ENCODE measurements at regions not wholly inside any gene's neighbourhood (a gene's known extent, or its start where the extent isn't known, plus 50 kb on each side); places are given as distances from the start of the nearest gene placed in this dataset.

DNA sequence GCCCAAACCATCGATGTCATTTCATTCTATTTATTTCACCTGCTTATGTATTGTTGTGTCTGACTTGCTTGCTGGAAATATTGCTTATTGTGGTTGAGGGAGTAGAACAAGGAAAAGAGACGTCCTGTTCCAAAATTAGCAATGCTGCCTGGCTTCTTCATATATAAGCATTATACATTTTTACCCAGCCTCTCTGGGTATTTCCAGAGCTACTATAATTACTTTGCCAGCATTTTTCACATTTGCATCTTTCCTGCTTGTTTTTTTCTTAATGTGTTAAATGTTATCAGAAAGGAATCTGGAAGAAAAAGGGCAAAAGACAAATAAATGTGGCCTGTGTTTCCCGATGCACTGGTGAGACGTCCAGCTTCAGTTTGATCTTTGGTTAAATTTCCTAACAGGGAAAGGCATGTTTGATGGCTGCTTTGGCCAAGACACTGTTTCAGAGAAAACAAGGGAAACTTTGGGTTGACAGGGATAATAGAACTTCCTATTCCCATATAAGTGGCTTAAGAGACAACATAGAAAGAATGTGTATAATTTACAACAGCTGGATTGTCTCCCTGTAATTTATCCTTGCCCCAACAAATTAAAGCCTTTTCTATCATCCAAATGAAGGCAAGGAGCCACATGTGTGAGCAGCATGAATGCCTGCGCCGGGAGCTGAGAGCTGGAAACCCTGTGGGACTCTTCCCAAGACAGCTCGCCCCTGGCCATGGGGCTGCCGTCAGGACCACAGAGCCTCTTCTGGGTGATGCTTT is 671.1 kb upstream of the CELF2 start:
- no peak overlapping the region for H4K12ac ChIP-seq (ENCODE audit: low read depth, low read length)
- H4K91ac ChIP-seq (ENCODE audit: low read depth, low read length) = no peak overlapping the region
- H2BK120ac ChIP-seq (ENCODE audit: insufficient read depth, low read length, poor library complexity) = no peak overlapping the region
- no peak overlapping the region for H3K9ac ChIP-seq (ENCODE audit: low read length)
- H3K9me3 ChIP-seq (ENCODE audit: insufficient read depth, low read depth, low read length) = no peaks in the 10 kb centered on the region
- no peak overlapping the region for H3K27ac ChIP-seq (ENCODE audit: low read depth, low read length)
- H3K4ac ChIP-seq (ENCODE audit: low read depth, low read length) = no peak overlapping the region
- no peak overlapping the region for H4K8ac ChIP-seq (ENCODE audit: low read depth, low read length)
- H3K36me3 ChIP-seq (ENCODE audit: control insufficient read depth in 1 of 2, insufficient read depth in 2 of 2, low read length in 2 of 2) = no peaks in the 10 kb centered on the region
- no peak overlapping the region for H3K4me2 ChIP-seq (ENCODE audit: low read length)
- H2AK5ac ChIP-seq (ENCODE audit: low read length) = no peak overlapping the region
- no peaks in the 10 kb centered on the region for H3K79me1 ChIP-seq (ENCODE audit: low read length)
- no peaks in the 10 kb centered on the region for H3K27me3 ChIP-seq (ENCODE audit: insufficient read depth, low read length)
- no peaks in the 10 kb centered on the region for H3K79me2 ChIP-seq (ENCODE audit: control insufficient read depth, insufficient read depth, low read length, poor library complexity)
- no peaks in the 10 kb centered on the region for H3K4me1 ChIP-seq (ENCODE audit: control insufficient read depth in 1 of 2, insufficient read depth in 2 of 2, low read length in 2 of 2)
- no peak overlapping the region for H2AFZ ChIP-seq (ENCODE audit: insufficient read depth, low read length, poor library complexity)
- DNase-seq = no peak
- H3K14ac ChIP-seq (ENCODE audit: low read length) = no peak overlapping the region
- H2BK5ac ChIP-seq (ENCODE audit: low read depth, low read length, poor library complexity) = no peak overlapping the region
- H3K18ac ChIP-seq (ENCODE audit: low read length) = no peak overlapping the region
- no peak overlapping the region for H2BK12ac ChIP-seq (ENCODE audit: low read length)
- no peak overlapping the region for H3K23ac ChIP-seq (ENCODE audit: low read length)
- no CpG with 5 or more reads among the region's 8 CpGs for WGBS (ENCODE audit: extremely low coverage, insufficient coverage, insufficient read length)
- H3K4me3 ChIP-seq (ENCODE audit: low read depth, low read length) = no peak overlapping the region

DNA sequence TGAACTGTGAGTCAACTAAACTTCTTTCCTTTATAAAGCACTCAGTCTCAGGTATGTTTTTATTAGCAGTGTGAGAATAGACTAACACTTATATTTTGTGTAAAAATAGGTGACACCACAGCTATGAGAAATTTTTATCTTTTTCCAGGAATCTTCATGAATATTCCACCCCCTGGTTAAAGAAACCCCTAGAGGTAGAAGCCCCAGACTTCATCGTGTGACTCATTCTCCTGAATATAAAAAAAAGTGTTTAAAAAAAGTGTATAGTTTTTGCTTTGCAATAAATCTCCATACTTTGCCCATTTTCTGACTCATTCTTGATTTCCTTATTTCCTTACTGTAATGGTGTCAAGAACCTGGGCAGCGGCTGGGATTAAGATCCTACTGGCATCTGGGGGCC is 667.6 kb upstream of the CELF2 start:
- H3K79me1 ChIP-seq (ENCODE audit: low read length) = no peaks in the 10 kb centered on the region
- H2AFZ ChIP-seq (ENCODE audit: insufficient read depth, low read length, poor library complexity) = no peak overlapping the region
- H3K23ac ChIP-seq (ENCODE audit: low read length) = no peak overlapping the region
- no peak overlapping the region for H2BK120ac ChIP-seq (ENCODE audit: insufficient read depth, low read length, poor library complexity)
- no peak overlapping the region for H3K27ac ChIP-seq (ENCODE audit: low read depth, low read length)
- H2AK5ac ChIP-seq (ENCODE audit: low read length) = no peak overlapping the region
- H3K79me2 ChIP-seq (ENCODE audit: control insufficient read depth, insufficient read depth, low read length, poor library complexity) = no peaks in the 10 kb centered on the region
- no peak overlapping the region for H3K18ac ChIP-seq (ENCODE audit: low read length)
- no peak overlapping the region for H3K9ac ChIP-seq (ENCODE audit: low read length)
- no peak overlapping the region for H3K4ac ChIP-seq (ENCODE audit: low read depth, low read length)
- no peaks in the 10 kb centered on the region for H3K9me3 ChIP-seq (ENCODE audit: insufficient read depth, low read depth, low read length)
- H3K4me1 ChIP-seq (ENCODE audit: control insufficient read depth in 1 of 2, insufficient read depth in 2 of 2, low read length in 2 of 2) = no peaks in the 10 kb centered on the region
- H3K4me2 ChIP-seq (ENCODE audit: low read length) = no peak overlapping the region
- H3K27me3 ChIP-seq (ENCODE audit: insufficient read depth, low read length) = no peaks in the 10 kb centered on the region
- no peak for DNase-seq
- WGBS (ENCODE audit: extremely low coverage, insufficient coverage, insufficient read length) = no CpG with 5 or more reads among the region's 2 CpGs
- no peak overlapping the region for H2BK5ac ChIP-seq (ENCODE audit: low read depth, low read length, poor library complexity)
- no peak overlapping the region for H3K4me3 ChIP-seq (ENCODE audit: low read depth, low read length)
- H3K36me3 ChIP-seq (ENCODE audit: control insufficient read depth in 1 of 2, insufficient read depth in 2 of 2, low read length in 2 of 2) = no peaks in the 10 kb centered on the region
- H2BK12ac ChIP-seq (ENCODE audit: low read length) = no peak overlapping the region
- H4K91ac ChIP-seq (ENCODE audit: low read depth, low read length) = no peak overlapping the region
- H4K8ac ChIP-seq (ENCODE audit: low read depth, low read length) = no peak overlapping the region
- no peak overlapping the region for H4K12ac ChIP-seq (ENCODE audit: low read depth, low read length)
- no peak overlapping the region for H3K14ac ChIP-seq (ENCODE audit: low read length)

DNA sequence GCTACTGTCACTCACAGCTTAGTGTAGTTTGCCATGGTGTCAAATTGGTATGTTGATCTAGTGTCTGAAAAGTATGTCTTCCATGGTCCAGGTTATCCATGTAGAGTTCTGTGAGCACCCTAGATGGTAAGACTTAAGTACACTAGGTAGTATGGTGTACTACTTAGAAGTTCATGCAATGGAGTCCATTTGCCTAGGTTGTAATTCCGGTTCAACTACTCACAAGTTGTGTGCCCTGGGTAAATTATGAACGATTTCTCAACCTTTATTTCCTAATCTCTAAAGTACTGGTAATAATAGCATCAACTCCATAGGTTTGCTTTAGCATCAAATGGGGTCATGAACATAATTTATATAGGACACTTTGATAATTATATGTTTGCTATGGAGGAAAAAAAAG is 666.2 kb upstream of the CELF2 start:
- Histone ChIP-seq H4K8ac (ENCODE audit: low read depth, low read length) (no peak overlapping the region), H4K91ac (ENCODE audit: low read depth, low read length) (no peak overlapping the region), H3K4me1 (ENCODE audit: control insufficient read depth in 1 of 2, insufficient read depth in 2 of 2, low read length in 2 of 2) (no peaks in the 10 kb centered on the region), H3K27ac (ENCODE audit: low read depth, low read length) (no peak overlapping the region), H3K27me3 (ENCODE audit: insufficient read depth, low read length) (no peaks in the 10 kb centered on the region), H3K18ac (ENCODE audit: low read length) (no peak overlapping the region), H3K9me3 (ENCODE audit: insufficient read depth, low read depth, low read length) (no peaks in the 10 kb centered on the region), H3K4ac (ENCODE audit: low read depth, low read length) (no peak overlapping the region), H4K12ac (ENCODE audit: low read depth, low read length) (no peak overlapping the region), H2BK5ac (ENCODE audit: low read depth, low read length, poor library complexity) (no peak overlapping the region), H2AK5ac (ENCODE audit: low read length) (no peak overlapping the region), H2BK120ac (ENCODE audit: insufficient read depth, low read length, poor library complexity) (no peak overlapping the region), H3K79me1 (ENCODE audit: low read length) (no peaks in the 10 kb centered on the region), H3K4me2 (ENCODE audit: low read length) (no peak overlapping the region), H2BK12ac (ENCODE audit: low read length) (no peak overlapping the region), H2AFZ (ENCODE audit: insufficient read depth, low read length, poor library complexity) (no peak overlapping the region), H3K79me2 (ENCODE audit: control insufficient read depth, insufficient read depth, low read length, poor library complexity) (no peaks in the 10 kb centered on the region), H3K36me3 (ENCODE audit: control insufficient read depth in 1 of 2, insufficient read depth in 2 of 2, low read length in 2 of 2) (no peaks in the 10 kb centered on the region), H3K4me3 (ENCODE audit: low read depth, low read length) (no peak overlapping the region), H3K14ac (ENCODE audit: low read length) (no peak overlapping the region), H3K23ac (ENCODE audit: low read length) (no peak overlapping the region), H3K9ac (ENCODE audit: low read length) (no peak overlapping the region)
- no peak for DNase-seq
- no CpG with 5 or more reads among the region's 2 CpGs for WGBS (ENCODE audit: extremely low coverage, insufficient coverage, insufficient read length)

DNA sequence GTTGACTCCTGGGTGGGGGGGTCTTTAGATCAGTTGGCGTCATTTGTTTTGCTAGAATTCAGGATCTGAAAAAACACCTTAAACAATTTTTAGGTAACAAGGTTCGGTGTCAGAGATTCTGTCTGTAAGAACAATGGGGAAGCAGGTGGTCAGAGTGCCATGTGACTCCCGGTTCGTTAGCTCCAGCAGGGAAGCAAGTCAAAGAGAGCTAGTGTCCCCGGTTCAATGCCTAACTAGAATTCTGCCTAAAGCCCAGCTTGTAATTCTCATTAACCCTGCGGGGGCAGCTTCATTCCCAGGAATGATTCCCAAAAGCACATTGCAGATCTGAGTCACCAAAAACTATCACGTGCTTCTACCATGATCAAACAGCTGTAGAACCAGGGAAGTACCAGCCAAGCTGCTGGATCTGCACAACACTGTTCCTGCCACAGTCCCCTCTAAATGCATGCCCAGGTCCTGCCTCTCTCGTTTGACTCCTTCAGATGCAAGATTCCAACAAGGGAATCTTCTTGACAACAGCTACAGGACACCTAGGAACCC is 664.3 kb upstream of the CELF2 start:
- H3K27me3 ChIP-seq (ENCODE audit: insufficient read depth, low read length) = no peaks in the 10 kb centered on the region
- H3K9me3 ChIP-seq (ENCODE audit: insufficient read depth, low read depth, low read length) = no peaks in the 10 kb centered on the region
- DNase-seq = no peak
- H2BK12ac ChIP-seq (ENCODE audit: low read length) = no peak overlapping the region
- H3K23ac ChIP-seq (ENCODE audit: low read length) = no peak overlapping the region
- no peak overlapping the region for H3K4me3 ChIP-seq (ENCODE audit: low read depth, low read length)
- no peak overlapping the region for H4K12ac ChIP-seq (ENCODE audit: low read depth, low read length)
- no peak overlapping the region for H3K4me2 ChIP-seq (ENCODE audit: low read length)
- H3K9ac ChIP-seq (ENCODE audit: low read length) = no peak overlapping the region
- no peaks in the 10 kb centered on the region for H3K79me1 ChIP-seq (ENCODE audit: low read length)
- no peak overlapping the region for H2BK120ac ChIP-seq (ENCODE audit: insufficient read depth, low read length, poor library complexity)
- H4K91ac ChIP-seq (ENCODE audit: low read depth, low read length) = no peak overlapping the region
- WGBS (ENCODE audit: extremely low coverage, insufficient coverage, insufficient read length) = no CpG with 5 or more reads among the region's 8 CpGs
- no peaks in the 10 kb centered on the region for H3K79me2 ChIP-seq (ENCODE audit: control insufficient read depth, insufficient read depth, low read length, poor library complexity)
- H2BK5ac ChIP-seq (ENCODE audit: low read depth, low read length, poor library complexity) = no peak overlapping the region
- H3K27ac ChIP-seq (ENCODE audit: low read depth, low read length) = no peak overlapping the region
- H3K18ac ChIP-seq (ENCODE audit: low read length) = no peak overlapping the region
- H4K8ac ChIP-seq (ENCODE audit: low read depth, low read length) = no peak overlapping the region
- H2AK5ac ChIP-seq (ENCODE audit: low read length) = no peak overlapping the region
- H3K14ac ChIP-seq (ENCODE audit: low read length) = no peak overlapping the region
- H3K4ac ChIP-seq (ENCODE audit: low read depth, low read length) = no peak overlapping the region
- H3K4me1 ChIP-seq (ENCODE audit: control insufficient read depth in 1 of 2, insufficient read depth in 2 of 2, low read length in 2 of 2) = no peaks in the 10 kb centered on the region
- no peaks in the 10 kb centered on the region for H3K36me3 ChIP-seq (ENCODE audit: control insufficient read depth in 1 of 2, insufficient read depth in 2 of 2, low read length in 2 of 2)
- H2AFZ ChIP-seq (ENCODE audit: insufficient read depth, low read length, poor library complexity) = no peak overlapping the region
